Body of pancreas (tissue), 4 donors: ENCODE measurements at regions not wholly inside any gene's neighbourhood (a gene's known extent, or its start where the extent isn't known, plus 50 kb on each side); places are given as distances from the start of the nearest gene placed in this dataset.

Source experiments
- CTCF ChIP-seq, 7 experiments: fragments of 450-650 bp in 4 of 7; fragments of 200-600 bp in 3 of 7; sonication (generic) in 3 of 7; IDR thresholded peaks; one replicate each; pipeline ENCODE4 v1.5.1; 2016 to 2019; ENCODE audit warnings: antibody characterized with exemption in 7 of 7
- POLR2A ChIP-seq, 3 donors: fragments of 450-650 bp; IDR thresholded peaks; one replicate each; pipeline ENCODE4 v1.6.1; 2016; ENCODE audit warnings: antibody characterized with exemption in 3 of 3, mild to moderate bottlenecking in 2 of 3

- TF ChIP-seq POLR2A (IDR thresholded peaks at IDR 0.05) (no peak), CTCF (IDR thresholded peaks at IDR 0.05) (no peak)
Observed at GRCh38 chr6:76814496-76815458, 648.5 kb downstream of the HTR1B start.
